GM21367 (cell line): ENCODE measurements at regions not wholly inside any gene's neighbourhood (a gene's known extent, or its start where the extent isn't known, plus 50 kb on each side); places are given as distances from the start of the nearest gene placed in this dataset.
"Not testable (repeated sequence)": the region's sequence is repeated elsewhere in the genome, so short reads cannot be mapped to it uniquely, and the experiment has no call there.

Experiments used
- ATAC-seq: cut with Tn5 transposase; IDR thresholded peaks from one replicate; pipeline ENCODE4 v1.9.1; 2021; ENCODE audit not compliant: unreplicated experiment

- no peak for ATAC-seq
Observed at GRCh38 chr2:167692936-167693335, 554.5 kb downstream of the STK39 start.

GRCh38 chr2:167692191-167692590 lies 555.2 kb downstream of the STK39 start:
- ATAC-seq: no peak

GRCh38 chr2:167689444-167689843 lies 558.0 kb downstream of the STK39 start:
- no peak for ATAC-seq

GRCh38 chr2:167686691-167687090 lies 560.7 kb downstream of the STK39 start:
- ATAC-seq: no peak

GRCh38 chr2:167681234-167682015 lies 566.0 kb downstream of the STK39 start:
- no peak for ATAC-seq

- no peak for ATAC-seq
Observed at GRCh38 chr2:167678158-167678557, 569.2 kb downstream of the STK39 start.

GRCh38 chr2:167675906-167676305 lies 571.5 kb downstream of the STK39 start:
- no peak for ATAC-seq

- ATAC-seq: no peak
Observed at GRCh38 chr2:167670588-167670987, 576.8 kb downstream of the STK39 start.

- ATAC-seq: no peak
Observed at GRCh38 chr2:167653131-167653530, 594.3 kb downstream of the STK39 start.

GRCh38 chr2:167652401-167652800 lies 595.0 kb downstream of the STK39 start:
- ATAC-seq: no peak

GRCh38 chr2:167651406-167652151 lies 595.8 kb downstream of the STK39 start:
- no peak for ATAC-seq

- ATAC-seq: no peak
Observed at GRCh38 chr2:167646557-167646956, 600.8 kb downstream of the STK39 start.

GRCh38 chr2:167640096-167640495 lies 607.3 kb downstream of the STK39 start:
- ATAC-seq: no peak

GRCh38 chr2:167637741-167638140 lies 609.7 kb downstream of the STK39 start:
- ATAC-seq: no peak

- ATAC-seq: not testable (repeated sequence)
Observed at GRCh38 chr2:167632271-167632670, 615.1 kb downstream of the STK39 start.

GRCh38 chr2:167626961-167627360 lies 620.4 kb downstream of the STK39 start:
- ATAC-seq: no peak

- ATAC-seq: no peak
Observed at GRCh38 chr2:167626301-167626700, 621.1 kb downstream of the STK39 start.

- no peak for ATAC-seq
Observed at GRCh38 chr2:167616997-167617396, 630.4 kb downstream of the STK39 start.

- ATAC-seq: no peak
Observed at GRCh38 chr2:167613471-167613870, 633.9 kb downstream of the STK39 start.

- no peak for ATAC-seq
Observed at GRCh38 chr2:167608487-167608886, 638.9 kb downstream of the STK39 start.

GRCh38 chr2:167607731-167608130 lies 639.7 kb downstream of the STK39 start:
- ATAC-seq: no peak

- no peak for ATAC-seq
Observed at GRCh38 chr2:167607211-167607610, 640.2 kb downstream of the STK39 start.
